ENCODE measurements at regions not wholly inside any gene's neighbourhood (a gene's known extent, or its start where the extent isn't known, plus 50 kb on each side); places are given as distances from the start of the nearest gene placed in this dataset.

GRCh38 chr6:140193269-140193668, 818.8 kb upstream of the CITED2 start:
- TF ChIP-seq YY1 (IDR thresholded peaks at IDR 0.05; ENCODE audit: insufficient read depth, insufficient read length) (no peak), ZNF274 (IDR thresholded peaks at IDR 0.05; ENCODE audit: low read depth, low read length) (no peak), SUZ12 (IDR thresholded peaks at IDR 0.05; ENCODE audit: extremely low read depth, insufficient read depth, insufficient read length) (no peak)
